Astrocyte of the cerebellum (primary cell): ENCODE measurements at regions not wholly inside any gene's neighbourhood (a gene's known extent, or its start where the extent isn't known, plus 50 kb on each side); places are given as distances from the start of the nearest gene placed in this dataset.
"Not testable (repeated sequence)": the region's sequence is repeated elsewhere in the genome, so short reads cannot be mapped to it uniquely, and the experiment has no call there.

ENCODE experiments used
- DNase-seq: peaks from one replicate; pipeline ENCODE4 v3.0.0-alpha.2; 2011; ENCODE audit warnings: low read depth
- H3K4me3 ChIP-seq: 2 replicates; pipeline ENCODE4 v1.5.1; 2011; ENCODE audit warnings: mild to moderate bottlenecking, low read depth, low read length, moderate library complexity
- in situ Hi-C: cut with HindIII; loops from 2 replicates; pipeline ENCODE4 v1.10.0; 2017; ENCODE audit warnings: low sequenced_read_pairs
- TF ChIP-seq, protein P1 (sequence below): IDR thresholded peaks from 2 replicates; pipeline ENCODE4 v1.5.1; 2012; ENCODE audit warnings: low read length, low read depth, moderate library complexity, mild to moderate bottlenecking; ENCODE audit errors: missing control alignments

DNA sequence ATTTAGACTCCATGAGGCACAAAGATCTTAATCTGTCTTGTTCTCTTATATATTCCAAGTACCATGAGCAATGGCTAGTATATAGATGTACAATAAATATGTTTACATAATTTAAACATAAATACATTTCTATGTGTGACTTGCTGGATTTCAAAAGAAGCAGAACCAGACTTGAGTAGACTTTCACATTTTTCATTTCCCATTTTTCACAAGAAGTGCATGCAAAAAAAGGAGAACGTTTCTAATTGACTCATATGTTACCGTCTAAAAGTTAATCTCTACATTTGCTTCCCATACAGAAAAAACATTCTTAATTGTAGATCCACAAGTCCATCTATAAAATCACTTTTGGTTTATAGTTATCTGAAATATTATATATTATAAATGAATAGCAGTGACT lies 256.5 kb upstream of the USP15 start:
- H3K4me3 ChIP-seq = no peak overlapping the region
- in situ Hi-C loops = no loop called here
- TF ChIP-seq, protein P1, sequence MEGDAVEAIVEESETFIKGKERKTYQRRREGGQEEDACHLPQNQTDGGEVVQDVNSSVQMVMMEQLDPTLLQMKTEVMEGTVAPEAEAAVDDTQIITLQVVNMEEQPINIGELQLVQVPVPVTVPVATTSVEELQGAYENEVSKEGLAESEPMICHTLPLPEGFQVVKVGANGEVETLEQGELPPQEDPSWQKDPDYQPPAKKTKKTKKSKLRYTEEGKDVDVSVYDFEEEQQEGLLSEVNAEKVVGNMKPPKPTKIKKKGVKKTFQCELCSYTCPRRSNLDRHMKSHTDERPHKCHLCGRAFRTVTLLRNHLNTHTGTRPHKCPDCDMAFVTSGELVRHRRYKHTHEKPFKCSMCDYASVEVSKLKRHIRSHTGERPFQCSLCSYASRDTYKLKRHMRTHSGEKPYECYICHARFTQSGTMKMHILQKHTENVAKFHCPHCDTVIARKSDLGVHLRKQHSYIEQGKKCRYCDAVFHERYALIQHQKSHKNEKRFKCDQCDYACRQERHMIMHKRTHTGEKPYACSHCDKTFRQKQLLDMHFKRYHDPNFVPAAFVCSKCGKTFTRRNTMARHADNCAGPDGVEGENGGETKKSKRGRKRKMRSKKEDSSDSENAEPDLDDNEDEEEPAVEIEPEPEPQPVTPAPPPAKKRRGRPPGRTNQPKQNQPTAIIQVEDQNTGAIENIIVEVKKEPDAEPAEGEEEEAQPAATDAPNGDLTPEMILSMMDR = no peak
- DNase-seq = no peak

DNA sequence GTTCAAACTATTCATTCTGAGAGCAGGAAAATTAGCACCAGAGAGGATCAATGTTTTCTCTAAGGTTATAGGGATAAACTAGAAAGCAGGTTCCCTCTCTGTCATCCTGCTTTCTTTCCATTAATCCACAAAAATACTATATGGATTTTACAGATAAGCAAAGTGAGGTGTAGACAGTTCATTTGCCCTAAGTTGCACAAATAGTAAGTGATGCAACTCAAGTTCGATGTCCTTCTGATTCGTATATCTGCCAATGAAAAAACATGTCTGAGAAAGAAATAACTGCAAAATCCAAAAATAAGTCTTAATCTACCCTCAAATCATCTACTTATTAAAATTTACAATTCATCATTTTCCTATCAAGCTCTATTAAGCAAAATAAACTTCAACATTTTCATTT lies 254.6 kb upstream of the USP15 start:
- H3K4me3 ChIP-seq = no peak overlapping the region
- in situ Hi-C loops = no loop called here
- no peak for DNase-seq
- TF ChIP-seq, protein P1 = no peak

DNA sequence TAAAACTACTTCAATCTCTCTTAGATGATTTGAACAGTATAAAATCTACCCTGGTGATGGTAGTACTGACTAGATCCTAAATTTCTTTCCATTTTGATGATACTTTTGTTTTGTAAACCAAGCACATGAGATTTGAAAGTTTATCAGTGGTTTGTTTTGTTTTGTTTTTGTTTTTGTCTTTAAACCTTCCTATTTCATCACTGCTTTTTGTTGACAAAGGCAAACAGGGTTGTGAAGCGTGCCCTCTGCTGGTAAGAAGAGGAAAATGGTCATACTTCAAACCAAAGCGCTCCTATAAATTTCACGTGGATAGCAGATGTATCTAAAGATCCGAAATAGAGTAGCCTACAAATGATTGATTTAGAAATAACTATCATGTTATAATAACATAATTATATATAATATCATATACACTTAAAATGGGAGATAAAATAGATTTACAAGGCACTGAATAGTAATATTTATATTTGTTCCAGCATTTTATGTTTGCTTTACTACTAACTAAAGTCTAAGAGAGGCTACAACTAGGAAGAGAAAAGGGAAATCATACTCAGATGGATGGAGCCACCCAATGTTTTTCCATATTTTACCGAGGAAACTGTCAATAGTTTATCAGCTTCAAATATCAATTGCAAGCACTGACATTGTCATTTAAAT lies 254.0 kb upstream of the USP15 start:
- peak; percentile 9 for DNase-seq
- no peak overlapping the region for H3K4me3 ChIP-seq
- in situ Hi-C loops = no loop called here
- TF ChIP-seq, protein P1 = peak; percentile 82

DNA sequence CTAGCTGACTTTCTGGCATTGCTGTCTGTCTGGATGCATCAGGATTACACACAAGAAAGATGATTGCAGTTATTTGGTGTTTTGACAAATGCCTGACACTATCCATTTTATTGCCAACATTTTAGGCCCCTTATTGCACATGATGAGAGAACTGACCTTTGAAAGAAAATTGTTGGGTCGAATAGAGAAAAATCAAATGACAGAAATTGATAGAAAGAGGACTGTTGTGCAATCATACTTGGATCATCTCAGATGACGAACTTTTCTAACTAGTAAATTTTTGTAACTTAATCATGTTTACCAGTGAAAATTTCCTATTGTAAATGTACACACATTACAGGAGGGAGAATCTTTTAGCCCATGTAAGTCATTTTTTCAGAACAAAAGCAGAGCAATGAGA lies 251.5 kb upstream of the USP15 start:
- TF ChIP-seq, protein P1 = no peak
- no peak for DNase-seq
- in situ Hi-C loops = no loop called here
- H3K4me3 ChIP-seq = no peak overlapping the region

DNA sequence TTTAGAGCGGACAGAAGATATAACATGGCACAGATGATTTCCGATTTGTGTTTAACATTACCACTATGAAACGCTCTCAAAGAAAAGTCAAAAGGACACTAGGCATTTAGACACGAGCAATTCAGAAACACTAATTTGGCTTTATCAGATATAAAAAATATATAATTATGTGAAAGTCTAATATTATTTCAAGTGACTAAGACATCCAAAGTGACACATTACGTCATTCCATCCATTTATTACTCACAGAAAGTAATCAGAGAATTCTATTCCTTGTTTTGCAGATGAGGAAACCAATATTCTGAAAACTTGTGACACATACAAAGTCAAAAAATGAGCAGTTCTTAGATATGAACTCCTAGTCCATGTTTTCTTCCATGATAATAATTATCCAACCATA lies 250.8 kb upstream of the USP15 start:
- H3K4me3 ChIP-seq = no peak overlapping the region
- in situ Hi-C loops = no loop called here
- DNase-seq = no peak
- TF ChIP-seq, protein P1 = no peak

DNA sequence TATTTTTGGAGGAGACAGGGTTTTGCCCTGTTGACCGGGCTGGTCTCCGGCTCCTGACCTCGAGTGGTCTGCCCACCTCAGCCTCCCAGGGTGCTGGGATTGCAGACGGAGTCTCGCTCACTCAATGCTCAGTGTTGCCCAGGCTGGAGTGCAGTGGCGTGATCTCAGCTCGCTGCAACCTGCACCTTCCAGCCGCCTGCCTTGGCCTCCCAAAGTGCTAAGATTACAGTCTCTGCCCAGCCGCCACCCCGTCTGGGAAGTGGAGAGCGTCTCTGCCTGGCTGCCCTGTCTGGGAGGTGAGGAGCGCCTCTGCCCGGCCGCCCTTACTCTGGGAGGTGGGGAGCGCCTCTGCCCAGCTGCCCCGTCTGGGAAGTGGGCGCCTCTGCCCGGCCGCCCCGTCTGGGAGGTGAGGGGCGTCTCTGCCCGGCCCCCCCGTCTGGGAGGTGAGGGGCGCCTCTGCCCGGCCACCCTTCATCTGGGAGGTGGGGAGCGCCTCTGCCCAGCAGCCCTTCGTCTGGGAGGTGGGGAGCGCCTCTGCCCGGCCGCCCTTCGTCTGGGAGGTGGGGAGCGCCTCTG lies 249.8 kb upstream of the USP15 start:
- DNase-seq, H3K4me3 ChIP-seq, in situ Hi-C loops: not testable (repeated sequence)

DNA sequence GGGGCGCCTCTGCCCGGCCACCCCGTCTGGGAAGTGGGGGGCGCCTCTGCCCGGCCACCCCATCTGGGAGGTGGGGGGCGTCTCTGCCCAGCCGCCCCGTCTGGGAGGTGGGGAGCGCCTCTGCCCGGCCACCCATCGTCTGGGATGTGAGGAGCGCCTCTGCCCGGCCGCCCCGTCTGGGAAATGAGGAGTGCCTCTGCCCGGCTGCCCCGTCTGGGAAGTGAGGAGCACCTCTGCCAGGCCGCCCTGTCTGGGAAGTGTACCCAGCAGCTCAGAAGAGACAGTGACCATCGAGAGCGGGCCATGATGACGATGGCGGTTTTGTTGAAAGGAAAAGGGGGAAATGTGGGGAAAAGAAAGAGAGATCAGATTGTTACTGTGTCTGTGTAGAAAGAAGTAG lies 249.2 kb upstream of the USP15 start:
- DNase-seq, H3K4me3 ChIP-seq, in situ Hi-C loops: not testable (repeated sequence)
